Ovary (tissue), 7 donors: ENCODE measurements at regions not wholly inside any gene's neighbourhood (a gene's known extent, or its start where the extent isn't known, plus 50 kb on each side); places are given as distances from the start of the nearest gene placed in this dataset.

Source experiments
- DNase-seq, 5 donors: peaks; one replicate each; pipeline ENCODE4 v3.0.0-alpha.2; 2019 to 2020
- H3K27ac ChIP-seq, 2 donors: fragments of 200-600 bp; one replicate each; pipeline versions ENCODE4 v1.5.1 to v1.8.0; 2019 to 2022
- H3K27me3 ChIP-seq: fragments of 200-600 bp; one replicate; pipeline ENCODE4 v1.8.0; 2022
- H3K36me3 ChIP-seq: fragments of 200-600 bp; sonication (generic); one replicate; pipeline ENCODE4 v1.5.1; 2019
- H3K4me1 ChIP-seq: one replicate; pipeline ENCODE4 v1.8.1; 2013; ENCODE audit warnings: mild to moderate bottlenecking, moderate library complexity; ENCODE audit not compliant: insufficient read depth
- H3K4me3 ChIP-seq: fragments of 200-600 bp; sonication (generic); one replicate; pipeline ENCODE4 v1.5.1; 2017
- H3K9me3 ChIP-seq, 2 donors: fragments of 200-600 bp in 1 of 2; sonication (generic) in 1 of 2; one replicate each; pipeline versions ENCODE4 v1.5.1 to v1.8.1; 2013 to 2019; ENCODE audit warnings: mild to moderate bottlenecking in 1 of 2, moderate library complexity in 1 of 2
- EP300 ChIP-seq: sonication (generic); formaldehyde crosslinking; IDR thresholded peaks from one replicate; pipeline ENCODE4 v1.6.1; 2017; ENCODE audit warnings: antibody characterized with exemption
- POLR2A ChIP-seq: fragments of 450-650 bp; IDR thresholded peaks from one replicate; pipeline ENCODE4 v1.6.1; 2017; ENCODE audit warnings: antibody characterized with exemption, mild to moderate bottlenecking, moderate library complexity
- WGBS, 3 donors: extraction: QIAGEN DNeasy Blood & Tissue Kit in 1 of 3; methylation state at CpG; one replicate each; pipeline versions ENCODE4 v1.1.5 to v1.1.7; 2013 to 2017; 5-methylcytosine and 5-hydroxymethylcytosine counted together
- intact Hi-C, 4 donors: fragments of 100-400 bp; cut with DNase I; formaldehyde crosslinking; loops; one replicate each; pipeline versions ENCODE4 v1.11.0 to v1.15.1; 2022 to 2023
- TF ChIP-seq, protein P1 (sequence below), 3 donors: fragments of 450-650 bp in 2 of 3; fragments of 200-600 bp in 1 of 3; IDR thresholded peaks; one replicate each; pipeline versions ENCODE4 v1.5.1 to v1.8.0; 2016 to 2022; ENCODE audit warnings: antibody characterized with exemption in 3 of 3, mild to moderate bottlenecking in 1 of 3
- donor health status: DM: no; HTN: no; CAD: no; lungs with moderate emphysema.
- donor health status: DM: no; HTN: no; CAD: no.
- donor health status: Bipolar disorder and iron deficiency.
- donor health status: DM: no; HTN: no; CAD: no.
- donor health status: DM: yes; HTN: yes; CAD: no.

DNA sequence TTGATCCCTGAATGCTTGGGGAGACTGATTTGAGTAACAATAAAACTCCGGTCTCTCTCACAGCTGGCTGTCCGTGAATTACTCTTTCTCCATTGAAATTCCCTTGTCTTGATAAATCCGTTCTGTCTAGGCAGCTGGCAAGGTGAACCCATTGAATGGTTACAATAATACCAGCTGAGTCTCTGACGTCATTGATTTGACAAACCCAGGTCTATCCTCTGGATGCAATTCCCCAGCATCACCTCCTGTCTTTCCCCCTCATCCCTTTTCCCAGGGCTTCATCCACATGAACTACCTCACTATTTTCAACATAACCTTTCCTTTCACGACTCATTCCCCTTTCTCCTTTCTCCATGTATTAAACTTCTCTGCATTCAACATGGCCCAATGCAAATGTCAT is 98.7 kb upstream of the TMEM132C start:
- H3K4me3 ChIP-seq = no peak overlapping the region
- H3K27me3 ChIP-seq = no peaks in the 10 kb centered on the region
- no peaks in the 10 kb centered on the region for H3K9me3 ChIP-seq
- H3K4me1 ChIP-seq = no peaks in the 10 kb centered on the region
- TF ChIP-seq, protein P1, sequence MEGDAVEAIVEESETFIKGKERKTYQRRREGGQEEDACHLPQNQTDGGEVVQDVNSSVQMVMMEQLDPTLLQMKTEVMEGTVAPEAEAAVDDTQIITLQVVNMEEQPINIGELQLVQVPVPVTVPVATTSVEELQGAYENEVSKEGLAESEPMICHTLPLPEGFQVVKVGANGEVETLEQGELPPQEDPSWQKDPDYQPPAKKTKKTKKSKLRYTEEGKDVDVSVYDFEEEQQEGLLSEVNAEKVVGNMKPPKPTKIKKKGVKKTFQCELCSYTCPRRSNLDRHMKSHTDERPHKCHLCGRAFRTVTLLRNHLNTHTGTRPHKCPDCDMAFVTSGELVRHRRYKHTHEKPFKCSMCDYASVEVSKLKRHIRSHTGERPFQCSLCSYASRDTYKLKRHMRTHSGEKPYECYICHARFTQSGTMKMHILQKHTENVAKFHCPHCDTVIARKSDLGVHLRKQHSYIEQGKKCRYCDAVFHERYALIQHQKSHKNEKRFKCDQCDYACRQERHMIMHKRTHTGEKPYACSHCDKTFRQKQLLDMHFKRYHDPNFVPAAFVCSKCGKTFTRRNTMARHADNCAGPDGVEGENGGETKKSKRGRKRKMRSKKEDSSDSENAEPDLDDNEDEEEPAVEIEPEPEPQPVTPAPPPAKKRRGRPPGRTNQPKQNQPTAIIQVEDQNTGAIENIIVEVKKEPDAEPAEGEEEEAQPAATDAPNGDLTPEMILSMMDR (IDR thresholded peaks at IDR 0.05) = no peak
- TF ChIP-seq POLR2A (no peak), EP300 (no peak)
- intact Hi-C loops = no loop called here
- 52 to 68% (median 62%) methylated on average over 5 of the region's 5 CpGs for WGBS, 3 donors
- H3K36me3 ChIP-seq = no peaks in the 10 kb centered on the region
- no peak overlapping the region for H3K27ac ChIP-seq
- no peak for DNase-seq

DNA sequence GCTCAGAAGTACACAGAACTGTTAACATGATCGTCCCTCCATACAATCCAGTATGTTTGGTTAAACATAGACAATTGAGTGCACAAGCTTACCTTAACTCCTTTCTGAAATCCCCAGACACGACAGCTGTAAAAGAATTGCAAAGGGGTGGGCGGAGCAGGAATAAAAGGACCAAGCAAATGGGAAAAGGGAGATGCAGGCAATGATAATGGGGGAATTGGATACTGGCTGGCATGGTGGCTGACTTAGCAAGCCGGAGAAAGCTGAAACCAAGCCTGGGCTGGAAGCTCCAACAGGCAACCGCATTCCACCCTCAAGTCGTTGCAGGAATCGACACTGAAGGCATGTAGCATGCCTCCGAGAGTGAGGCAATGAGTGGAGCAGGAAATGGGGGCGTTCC is 96.8 kb upstream of the TMEM132C start:
- H3K4me3 ChIP-seq = no peak overlapping the region
- no peaks in the 10 kb centered on the region for H3K36me3 ChIP-seq
- H3K27me3 ChIP-seq = no peaks in the 10 kb centered on the region
- no peak for DNase-seq
- TF ChIP-seq POLR2A (no peak), EP300 (no peak)
- TF ChIP-seq, protein P1 (IDR thresholded peaks at IDR 0.05) = no peak
- H3K27ac ChIP-seq = no peak overlapping the region
- intact Hi-C loops = no loop called here
- no peaks in the 10 kb centered on the region for H3K9me3 ChIP-seq
- 43 to 50% (median 46%) methylated on average over 9 of the region's 9 CpGs for WGBS, 3 donors
- no peaks in the 10 kb centered on the region for H3K4me1 ChIP-seq

DNA sequence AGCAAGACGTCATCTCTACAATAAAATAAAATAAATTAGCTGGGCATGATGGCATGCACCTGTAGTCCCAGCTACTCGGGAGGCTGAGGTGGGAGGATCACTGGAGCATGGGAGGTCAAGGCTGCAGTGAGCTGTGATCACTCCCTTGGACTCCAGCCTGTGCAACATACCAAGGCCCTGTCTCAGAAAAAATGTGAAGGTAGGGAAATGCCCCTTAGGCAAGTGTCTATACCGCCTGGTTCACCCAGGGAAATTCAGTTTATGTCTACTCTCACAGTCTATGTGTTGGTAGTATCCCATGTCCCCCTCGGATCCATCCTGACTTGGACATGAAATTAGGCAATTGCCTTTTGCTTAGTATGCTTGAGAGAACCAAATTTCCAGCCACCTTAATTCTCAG is 88.4 kb upstream of the TMEM132C start:
- Histone ChIP-seq H3K4me3 (no peak overlapping the region), H3K9me3 (no peaks in the 10 kb centered on the region), H3K27ac (no peak overlapping the region), H3K4me1 (no peaks in the 10 kb centered on the region), H3K27me3 (no peaks in the 10 kb centered on the region), H3K36me3 (no peaks in the 10 kb centered on the region)
- intact Hi-C loops = no loop called here
- TF ChIP-seq POLR2A = no peak
- WGBS, 3 donors = 40 to 51% (median 49%) methylated on average over 4 of the region's 4 CpGs
- no peak for DNase-seq

DNA sequence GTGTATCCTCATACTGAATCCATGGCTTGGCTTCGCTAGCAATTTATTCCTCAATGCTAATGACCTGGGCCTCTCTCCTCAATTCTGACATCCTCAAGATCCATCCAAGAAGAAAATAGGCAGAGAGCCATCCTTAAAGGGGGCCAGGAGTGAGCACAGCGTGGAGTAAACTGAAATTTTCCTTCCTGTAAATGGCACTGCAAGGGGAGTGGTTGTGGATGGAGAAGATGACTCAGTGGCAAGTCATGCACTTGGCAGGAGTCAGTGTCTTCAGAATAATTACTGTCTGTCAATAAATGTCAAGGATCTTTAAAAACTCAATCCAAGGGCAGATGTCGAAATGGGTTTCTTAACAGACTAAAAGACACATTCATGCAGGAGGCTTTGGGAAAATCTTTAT is 88.0 kb upstream of the TMEM132C start:
- no peaks in the 10 kb centered on the region for H3K4me1 ChIP-seq
- H3K9me3 ChIP-seq = no peaks in the 10 kb centered on the region
- no peaks in the 10 kb centered on the region for H3K36me3 ChIP-seq
- TF ChIP-seq EP300 = no peak
- TF ChIP-seq, protein P1 (IDR thresholded peaks at IDR 0.05) = no peak
- no peak for TF ChIP-seq POLR2A
- H3K27me3 ChIP-seq = no peaks in the 10 kb centered on the region
- H3K27ac ChIP-seq = no peak overlapping the region
- no peak for DNase-seq
- intact Hi-C loops = no loop called here
- WGBS, 3 donors = 76 to 79% (median 77%) methylated on average over 3 of the region's 3 CpGs
- no peak overlapping the region for H3K4me3 ChIP-seq

DNA sequence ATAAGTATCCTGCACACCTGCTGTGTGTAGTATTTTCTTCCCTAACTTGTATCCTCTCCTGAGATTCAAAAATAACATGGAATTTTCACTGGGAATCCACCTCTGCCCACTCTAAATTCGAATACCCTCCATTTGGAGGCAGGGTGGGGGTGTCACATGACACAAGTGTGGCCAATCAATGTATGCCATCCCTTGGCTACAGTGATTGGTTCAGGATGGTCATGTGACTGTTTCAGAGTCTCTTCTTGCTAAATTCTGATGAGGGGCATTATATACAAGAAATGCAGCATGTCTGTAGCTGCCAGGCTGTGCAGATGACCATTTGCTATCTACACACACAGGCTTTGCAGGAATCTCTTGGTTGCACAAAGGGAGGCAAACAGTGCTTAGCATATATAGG is 86.8 kb upstream of the TMEM132C start:
- Histone ChIP-seq H3K9me3 (no peaks in the 10 kb centered on the region), H3K4me3 (no peak overlapping the region), H3K36me3 (no peaks in the 10 kb centered on the region), H3K27me3 (no peaks in the 10 kb centered on the region), H3K27ac (no peak overlapping the region), H3K4me1 (no peaks in the 10 kb centered on the region)
- no peak for DNase-seq
- intact Hi-C loops = no loop called here
- TF ChIP-seq EP300 = no peak
- no peak for TF ChIP-seq POLR2A
- TF ChIP-seq, protein P1 (IDR thresholded peaks at IDR 0.05) = no peak
- 39 to 55% (median 50%) methylated on average over 1 of the region's 1 CpG for WGBS, 3 donors
